Stimulated activated CD8-positive, alpha-beta memory T cell treated with anti-CD3 and anti-CD28 coated beads, Interleukin-15, amount 100 ng/mL, for 4 hours (primary cell): ENCODE measurements at regions not wholly inside any gene's neighbourhood (a gene's known extent, or its start where the extent isn't known, plus 50 kb on each side); places are given as distances from the start of the nearest gene placed in this dataset.
"Not testable (repeated sequence)": the region's sequence is repeated elsewhere in the genome, so short reads cannot be mapped to it uniquely, and the experiment has no call there.

ENCODE experiments used
- DNase-seq, 2 donors: peaks; one replicate each; pipeline ENCODE4 v3.0.0-alpha.2; 2020; ENCODE audit warnings: low read depth in 2 of 2

- DNase-seq = not testable (repeated sequence)
Measured at GRCh38 chr10:46202405-46202804, 84.4 kb upstream of the ANTXRL start.

GRCh38 chr10:46204482-46205102 lies 82.2 kb upstream of the ANTXRL start:
- DNase-seq = not testable (repeated sequence)

DNA sequence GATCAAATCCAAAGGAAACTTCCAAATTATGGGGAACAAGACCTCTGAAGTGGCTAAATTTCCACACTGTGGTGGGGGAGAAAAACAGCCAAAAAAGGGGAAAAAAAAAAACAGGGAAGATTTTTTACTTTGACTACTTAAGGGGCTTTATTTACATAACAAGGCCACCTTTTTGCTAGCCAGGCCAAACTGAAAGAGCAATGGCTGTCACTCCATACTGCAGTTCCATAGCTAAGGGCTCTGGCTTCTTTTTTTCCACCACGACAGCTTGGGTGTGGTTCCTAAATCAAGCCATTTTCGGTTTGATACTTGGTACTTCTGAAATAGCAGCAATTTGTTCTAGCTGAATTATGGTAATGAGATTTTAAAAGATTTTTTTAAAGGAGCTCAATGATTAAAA lies 76.4 kb upstream of the ANTXRL start:
- not testable (repeated sequence) for DNase-seq

DNA sequence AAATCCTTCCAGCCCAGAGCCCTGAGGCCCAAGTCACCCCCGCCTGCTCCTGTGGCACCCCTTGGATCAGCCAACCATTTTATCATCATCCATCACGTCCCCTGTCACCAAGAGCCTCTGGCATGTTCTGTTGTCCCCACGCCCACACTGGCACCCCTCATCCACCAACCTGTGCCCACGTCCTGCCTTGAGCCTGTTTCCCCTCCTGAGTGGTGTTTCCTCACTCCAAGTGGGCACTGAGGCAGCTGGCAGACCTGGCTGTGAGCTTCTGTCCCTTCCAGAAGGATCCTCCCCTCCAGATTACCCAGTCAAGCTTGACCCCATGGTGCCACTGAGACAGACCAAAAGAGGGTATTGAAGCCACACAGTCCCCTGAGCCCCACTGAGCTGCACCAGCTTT lies 71.4 kb upstream of the ANTXRL start:
- no peak for DNase-seq

GRCh38 chr10:46216003-46216634 lies 70.7 kb upstream of the ANTXRL start:
- DNase-seq = no peak

DNA sequence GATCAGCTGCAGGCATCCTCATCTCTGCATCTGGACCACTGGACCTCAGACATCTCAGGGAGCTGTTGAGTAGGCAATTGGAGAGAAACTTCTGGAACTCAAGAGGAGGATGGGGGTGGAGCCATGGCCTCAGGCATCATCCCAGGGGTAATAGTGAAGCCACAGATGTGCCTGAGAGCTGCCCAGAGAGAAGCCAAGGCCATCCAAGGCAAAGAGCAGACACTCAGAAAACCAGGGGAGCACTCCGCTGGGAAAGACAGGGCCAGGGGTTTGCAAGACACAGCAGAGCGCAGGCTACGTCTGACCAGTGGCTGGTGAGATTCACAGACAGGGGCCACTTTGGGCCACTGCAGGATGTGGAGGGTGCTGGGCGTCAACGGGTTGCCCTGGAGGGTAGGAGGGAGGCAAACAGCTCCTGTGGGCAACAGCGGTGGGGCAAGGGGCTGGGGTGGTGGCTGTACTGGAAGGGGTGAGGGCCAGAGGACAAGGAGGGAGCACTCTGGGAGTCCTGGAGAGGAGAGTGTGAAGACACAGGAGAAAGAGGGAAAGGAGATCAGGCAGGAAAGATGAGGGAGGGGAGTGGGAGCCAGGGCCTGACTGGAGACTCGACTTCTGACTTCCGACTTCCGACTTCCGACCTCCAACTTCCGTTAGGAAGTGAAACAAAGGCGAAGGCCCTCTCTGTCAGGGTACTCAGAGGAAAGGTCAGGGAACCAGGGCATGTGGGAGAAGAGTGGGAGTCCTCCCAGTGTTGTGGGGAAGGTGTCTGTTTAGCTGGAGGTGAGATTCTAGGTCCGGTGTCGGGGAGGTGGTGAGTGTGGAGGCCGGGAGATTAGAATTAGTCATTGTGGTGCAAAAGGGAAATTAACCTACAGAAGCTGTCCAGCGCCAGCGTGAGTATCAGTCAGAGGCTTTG lies 69.7 kb upstream of the ANTXRL start:
- no peak for DNase-seq

- DNase-seq = no peak
Measured at GRCh38 chr10:46217752-46218453, 68.9 kb upstream of the ANTXRL start.

DNA sequence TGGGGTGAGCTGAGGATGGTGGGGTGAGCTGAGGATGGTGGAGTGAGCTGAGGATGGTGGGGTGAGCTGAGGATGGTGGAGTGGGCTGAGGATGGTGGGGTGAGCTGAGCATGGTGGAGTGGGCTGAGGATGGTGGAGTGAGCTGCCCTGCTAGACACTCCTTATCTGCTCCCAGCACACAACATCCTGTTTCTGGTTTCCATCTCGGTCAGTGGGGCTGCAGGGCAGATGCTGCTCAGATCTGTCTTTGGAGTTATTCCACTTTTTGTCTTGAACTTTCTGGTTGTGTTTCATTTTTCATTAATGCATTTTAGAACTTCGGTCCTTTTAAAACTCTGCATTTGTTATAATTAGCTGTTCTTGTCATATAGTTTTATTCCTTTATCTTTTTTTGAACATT lies 67.9 kb upstream of the ANTXRL start:
- DNase-seq = no peak

- DNase-seq = not testable (repeated sequence)
Measured at GRCh38 chr10:46219431-46219990, 67.3 kb upstream of the ANTXRL start.

- DNase-seq = no peak
Measured at GRCh38 chr10:46220187-46220586, 66.6 kb upstream of the ANTXRL start.

GRCh38 chr10:46220872-46221538 lies 65.8 kb upstream of the ANTXRL start:
- DNase-seq = no peak

GRCh38 chr10:46222364-46222935 lies 64.3 kb upstream of the ANTXRL start:
- no peak for DNase-seq

DNA sequence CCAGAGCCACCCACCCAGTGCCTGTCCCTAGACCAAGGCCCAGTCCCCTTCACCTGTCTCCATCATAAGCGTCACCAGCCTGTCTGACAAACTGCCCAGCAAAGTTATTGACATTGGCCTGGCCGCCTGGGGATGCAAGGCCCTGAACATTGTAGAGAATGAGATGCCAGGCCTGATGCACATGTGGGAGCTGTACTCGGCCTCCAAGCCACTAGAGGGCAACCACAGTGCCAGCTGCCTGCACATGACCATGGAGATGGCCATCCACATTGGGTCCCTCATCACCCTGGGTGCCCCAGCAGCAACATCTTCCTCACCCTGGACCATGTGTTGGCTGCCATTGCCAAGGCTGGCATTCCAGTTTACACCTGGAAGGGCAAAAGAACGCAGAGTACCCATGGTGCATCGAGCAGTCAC lies 63.7 kb upstream of the ANTXRL start:
- DNase-seq = no peak

DNA sequence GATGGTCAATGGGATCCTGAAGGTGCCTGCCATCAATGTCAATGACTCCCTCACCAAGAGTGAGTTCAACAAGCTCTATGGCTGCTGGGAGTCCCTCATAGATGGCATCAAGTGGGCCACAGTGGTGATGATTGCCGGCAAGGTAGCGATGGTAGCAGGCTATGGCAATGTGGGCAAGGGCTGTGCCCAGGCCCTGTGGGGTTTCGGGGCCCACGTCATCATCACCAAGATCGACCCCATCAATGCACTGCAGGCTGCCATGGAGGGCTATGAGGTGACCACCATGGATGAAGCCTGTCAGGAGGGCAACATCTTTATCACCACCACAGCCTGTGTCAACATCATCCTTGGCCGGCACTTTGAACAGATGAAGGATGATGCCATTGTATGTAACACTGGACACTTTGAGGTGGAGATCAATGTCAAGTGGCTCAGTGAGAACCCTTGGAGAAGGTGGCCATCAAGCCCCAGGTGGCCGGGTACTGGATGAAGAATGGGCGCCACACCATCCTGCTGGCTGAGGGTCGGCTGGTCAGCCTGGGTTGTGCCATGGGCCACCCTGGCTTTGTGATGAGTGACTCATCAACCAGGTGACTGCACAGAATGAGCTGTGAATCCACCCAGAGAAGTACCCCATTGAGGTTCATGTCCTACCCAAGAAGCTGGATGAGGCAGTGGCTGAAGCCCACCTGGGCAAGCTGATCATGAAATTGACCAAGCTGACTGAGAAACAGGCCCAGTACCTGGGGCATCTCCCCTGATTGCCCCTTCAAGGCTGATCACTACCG lies 63.0 kb upstream of the ANTXRL start:
- no peak for DNase-seq

GRCh38 chr10:46224414-46224682 lies 62.4 kb upstream of the ANTXRL start:
- no peak for DNase-seq

- no peak for DNase-seq
Measured at GRCh38 chr10:46225597-46225996, 61.2 kb upstream of the ANTXRL start.

DNA sequence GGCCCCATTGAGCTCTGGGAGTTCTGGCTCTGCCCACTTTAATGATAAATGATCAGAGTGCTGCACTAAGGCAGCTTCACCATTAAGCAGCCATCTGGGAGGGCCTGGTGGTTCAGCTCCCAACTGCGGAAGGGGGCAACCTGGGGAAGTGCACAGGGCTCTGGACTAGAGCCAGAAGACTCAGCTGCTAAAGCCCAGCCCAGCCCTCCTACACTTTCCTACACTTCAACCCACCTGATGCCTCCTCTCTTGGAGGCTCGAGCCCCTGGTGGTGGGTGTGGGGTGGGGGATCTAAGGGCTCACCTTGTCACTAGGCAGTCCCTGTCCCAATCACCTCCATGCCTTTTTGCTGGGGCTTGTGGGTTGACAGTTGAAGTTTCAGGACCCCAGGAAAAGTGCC lies 60.6 kb upstream of the ANTXRL start:
- DNase-seq = no peak

- DNase-seq = no peak
Measured at GRCh38 chr10:46226900-46227558, 59.8 kb upstream of the ANTXRL start.

- no peak for DNase-seq
Measured at GRCh38 chr10:46227571-46227935, 59.2 kb upstream of the ANTXRL start.
